Testis (tissue), 2 donors: ENCODE measurements at regions not wholly inside any gene's neighbourhood (a gene's known extent, or its start where the extent isn't known, plus 50 kb on each side); places are given as distances from the start of the nearest gene placed in this dataset.

Experiments
- DNase-seq: peaks from one replicate; pipeline ENCODE4 v3.0.0-alpha.2; 2019
- H3K27ac ChIP-seq, 2 donors: fragments of 200-600 bp; sonication (generic); one replicate each; pipeline ENCODE4 v1.5.1; 2019
- H3K27me3 ChIP-seq: fragments of 200-600 bp; sonication (generic); one replicate; pipeline ENCODE4 v1.5.1; 2019
- H3K36me3 ChIP-seq: fragments of 200-600 bp; sonication (generic); one replicate; pipeline ENCODE4 v1.5.1; 2017; ENCODE audit warnings: low read depth; ENCODE audit errors: missing control alignments
- H3K4me1 ChIP-seq: fragments of 200-600 bp; sonication (generic); one replicate; pipeline ENCODE4 v1.5.1; 2019
- H3K4me3 ChIP-seq, 2 donors: fragments of 200-600 bp; sonication (generic); one replicate each; pipeline ENCODE4 v1.5.1; 2017 to 2019
- H3K9me3 ChIP-seq: fragments of 200-600 bp; sonication (generic); one replicate; pipeline ENCODE4 v1.5.1; 2017
- CTCF ChIP-seq, 3 experiments: fragments of 450-650 bp in 2 of 3; fragments of 200-600 bp in 1 of 3; sonication (generic) in 1 of 3; IDR thresholded peaks; one replicate each; pipeline ENCODE4 v1.5.1; 2016 to 2019; ENCODE audit warnings: antibody characterized with exemption in 3 of 3, mild to moderate bottlenecking in 2 of 3, moderate library complexity in 1 of 3
- POLR2A ChIP-seq: fragments of 450-650 bp; IDR thresholded peaks from one replicate; pipeline ENCODE4 v1.6.1; 2017; ENCODE audit warnings: antibody characterized with exemption, mild to moderate bottlenecking, moderate library complexity
- whole genome bisulfite sequencing, 2 donors: methylation state at CpG; one replicate each; pipeline ENCODE4 v1.1.5; 2018; 5-methylcytosine and 5-hydroxymethylcytosine counted together
- intact Hi-C: fragments of 100-400 bp; cut with DNase I; formaldehyde crosslinking; loops from one replicate; pipeline ENCODE4 v1.15.1; 2023; ENCODE audit warnings: low total_unique reads

GRCh38 chr20:24048024-24048611 lies 59.5 kb upstream of the GGTLC1 start:
- intact Hi-C loops: no loop called here
- WGBS, 2 donors: 88 to 91% methylated on average over 15 to 16 of the region's 16 CpGs
- no peak for DNase-seq

GRCh38 chr20:24046888-24047287 lies 58.3 kb upstream of the GGTLC1 start:
- intact Hi-C loops: no loop called here
- Histone ChIP-seq H3K36me3 (no peaks in the 10 kb centered on the region), H3K27ac (no peak overlapping the region), H3K4me3 (no peak overlapping the region), H3K4me1 (no peaks in the 10 kb centered on the region), H3K9me3 (no peaks in the 10 kb centered on the region), H3K27me3 (no peaks in the 10 kb centered on the region)
- no peak for DNase-seq
- TF ChIP-seq POLR2A (no peak), CTCF (IDR thresholded peaks at IDR 0.05) (no peak)
- WGBS, 2 donors: 38 to 65% methylated on average over 1 of the region's 1 CpG

More at GRCh38 chr20:24048024-24048611, 59.5 kb upstream of the GGTLC1 start:
- H3K4me3 ChIP-seq: no peak overlapping the region
- TF ChIP-seq CTCF (IDR thresholded peaks at IDR 0.05) (no peak), POLR2A (no peak)
- no peaks in the 10 kb centered on the region for H3K27me3 ChIP-seq
- no peaks in the 10 kb centered on the region for H3K36me3 ChIP-seq
- H3K4me1 ChIP-seq: no peaks in the 10 kb centered on the region
- H3K9me3 ChIP-seq: no peaks in the 10 kb centered on the region
- H3K27ac ChIP-seq: no peak overlapping the region

GRCh38 chr20:24045621-24046318 lies 57.2 kb upstream of the GGTLC1 start:
- DNase-seq: no peak
- 69 to 72% methylated on average over 10 of the region's 10 CpGs for WGBS, 2 donors
- no peaks in the 10 kb centered on the region for H3K36me3 ChIP-seq

GRCh38 chr20:24043294-24043693 lies 54.7 kb upstream of the GGTLC1 start:
- Histone ChIP-seq H3K27ac (no peak overlapping the region), H3K4me1 (no peaks in the 10 kb centered on the region), H3K4me3 (no peak overlapping the region), H3K9me3 (no peaks in the 10 kb centered on the region), H3K36me3 (no peaks in the 10 kb centered on the region), H3K27me3 (no peaks in the 10 kb centered on the region)
- 68 to 69% methylated on average over 1 of the region's 1 CpG for WGBS, 2 donors
- intact Hi-C loops: no loop called here
- TF ChIP-seq POLR2A: no peak
- DNase-seq: no peak

More at GRCh38 chr20:24045621-24046318, 57.2 kb upstream of the GGTLC1 start:
- intact Hi-C loops: no loop called here
- Histone ChIP-seq H3K4me3 (no peak overlapping the region), H3K4me1 (no peaks in the 10 kb centered on the region), H3K9me3 (no peaks in the 10 kb centered on the region), H3K27me3 (no peaks in the 10 kb centered on the region), H3K27ac (no peak overlapping the region)
- no peak for TF ChIP-seq POLR2A
- TF ChIP-seq CTCF (IDR thresholded peaks at IDR 0.05): no peak

- 77 to 87% methylated on average over 2 to 3 of the region's 3 CpGs for WGBS, 2 donors
- TF ChIP-seq CTCF (IDR thresholded peaks at IDR 0.05) (no peak), POLR2A (no peak)
- H3K36me3 ChIP-seq: no peaks in the 10 kb centered on the region
- no peaks in the 10 kb centered on the region for H3K27me3 ChIP-seq
- intact Hi-C loops: no loop called here
- DNase-seq: no peak
- H3K27ac ChIP-seq: no peak overlapping the region
- no peak overlapping the region for H3K4me3 ChIP-seq
- no peaks in the 10 kb centered on the region for H3K4me1 ChIP-seq
- no peaks in the 10 kb centered on the region for H3K9me3 ChIP-seq
Measured at GRCh38 chr20:24042646-24043045, 54.1 kb upstream of the GGTLC1 start.
